NCI-H1092 (cell line): ENCODE measurements at regions not wholly inside any gene's neighbourhood (a gene's known extent, or its start where the extent isn't known, plus 50 kb on each side); places are given as distances from the start of the nearest gene placed in this dataset.

Experiments used
- DNase-seq: peaks from one replicate; lab custom pipeline; 2025; lab: John Stamatoyannopoulos, UW

GRCh38 chr12:92304371-92305055, 158.9 kb upstream of the BTG1 start:
- DNase-seq: no peak

GRCh38 chr12:92302041-92302829, 156.6 kb upstream of the BTG1 start:
- DNase-seq: no peak

GRCh38 chr12:92301356-92301755, 155.7 kb upstream of the BTG1 start:
- DNase-seq: no peak

- no peak for DNase-seq
These were observed 155.1 kb upstream of the BTG1 start for GRCh38 chr12:92300777-92301176.

- DNase-seq: no peak
These were observed 154.1 kb upstream of the BTG1 start for GRCh38 chr12:92299744-92300143.

GRCh38 chr12:92299344-92299743, 153.7 kb upstream of the BTG1 start:
- DNase-seq: no peak

GRCh38 chr12:92297932-92298696, 152.5 kb upstream of the BTG1 start:
- DNase-seq: no peak

- no peak for DNase-seq
These were observed 151.8 kb upstream of the BTG1 start for GRCh38 chr12:92297405-92297804.

- no peak for DNase-seq
These were observed 149.9 kb upstream of the BTG1 start for GRCh38 chr12:92295523-92295922.

GRCh38 chr12:92294676-92295440, 149.2 kb upstream of the BTG1 start:
- no peak for DNase-seq

- DNase-seq: no peak
These were observed 146.4 kb upstream of the BTG1 start for GRCh38 chr12:92292016-92292415.

- no peak for DNase-seq
These were observed 145.2 kb upstream of the BTG1 start for GRCh38 chr12:92290886-92291285.

- no peak for DNase-seq
These were observed 144.7 kb upstream of the BTG1 start for GRCh38 chr12:92290350-92290695.

- no peak for DNase-seq
These were observed 144.1 kb upstream of the BTG1 start for GRCh38 chr12:92289629-92290349.

GRCh38 chr12:92288561-92288960, 142.9 kb upstream of the BTG1 start:
- no peak for DNase-seq

- DNase-seq: no peak
These were observed 132.8 kb upstream of the BTG1 start for GRCh38 chr12:92278378-92278828.

- DNase-seq: no peak
These were observed 132.1 kb upstream of the BTG1 start for GRCh38 chr12:92277795-92278194.

- no peak for DNase-seq
These were observed 130.6 kb upstream of the BTG1 start for GRCh38 chr12:92276276-92276675.

GRCh38 chr12:92275443-92276154, 130.0 kb upstream of the BTG1 start:
- no peak for DNase-seq

GRCh38 chr12:92273076-92273475, 127.4 kb upstream of the BTG1 start:
- no peak for DNase-seq
